HepG2 (cell line): ENCODE measurements at regions not wholly inside any gene's neighbourhood (a gene's known extent, or its start where the extent isn't known, plus 50 kb on each side); places are given as distances from the start of the nearest gene placed in this dataset.

ENCODE experiments used
- ATAC-seq: fragments of 200-7000 bp; cut with Tn5 transposase; 3 replicates; pipeline ENCODE4 v1.9.1; 2020; ENCODE audit warnings: mild to moderate bottlenecking, moderate library complexity
- BruUV-seq: library from RNA; stranded (reverse); fragments of 400-500 nt; replicated peaks from 2 replicates; lab custom pipeline; 2021; lab: Mats Ljungman, UMichigan
- CTCF ChIA-PET: fragments of 300-600 bp; formaldehyde crosslinking; extraction: SDS; loops from one replicate; lab custom pipeline; 2021; ENCODE audit warnings: low total read pairs, inconsistent platforms, low intra/inter-chr PET ratio; lab: Yijun Ruan, JAX
- POLR2A ChIA-PET: fragments of 350-600 bp; sonication (Branson Sonifier 250); formaldehyde crosslinking; loops from one replicate; lab custom pipeline; 2020; ENCODE audit warnings: antibody characterized with exemption, inconsistent platforms; lab: Yijun Ruan, JAX
- DNase-seq: peaks from one replicate; pipeline ENCODE4 v3.0.0-alpha.2; 2015; ENCODE audit warnings: low spot score
- FAIRE-seq: peaks from 3 replicates; lab custom pipeline; 2011; peaks lifted over from hg19 to GRCh38; lab: Jason Lieb, UNC
- H2AFZ ChIP-seq: one replicate; pipeline ENCODE4 v1.6.1; 2011; ENCODE audit warnings: low read length, inconsistent platforms
- H3K27ac ChIP-seq: fragments of 300-600 bp; 3 replicates; pipeline ENCODE4 v1.8.0; 2011; ENCODE audit warnings: mixed run types, mild to moderate bottlenecking, mixed read lengths, low read length, inconsistent platforms; ENCODE audit not compliant: insufficient read depth; ENCODE audit errors: extremely low read length
- H3K27me3 ChIP-seq, 2 experiments: fragments of 200-600 bp in 1 of 2; 2 replicates in 1 of 2; 3 replicates in 1 of 2; pipeline versions ENCODE4 v1.6.0 to v1.8.0; 2011; ENCODE audit warnings: low read length in 2 of 2, mild to moderate bottlenecking in 2 of 2, moderate library complexity in 2 of 2, inconsistent platforms in 1 of 2; ENCODE audit not compliant: insufficient read depth in 2 of 2, control insufficient read depth in 1 of 2
- H3K36me3 ChIP-seq, 2 experiments: fragments of 200-600 bp in 1 of 2; replicated peaks in 1 of 2; 2 replicates in 1 of 2; 3 replicates in 1 of 2; pipeline versions ENCODE4 v1.5.1 to v1.8.0; 2011; ENCODE audit warnings: low read length in 2 of 2, inconsistent platforms in 1 of 2; ENCODE audit not compliant: insufficient read depth in 2 of 2, control insufficient read depth in 1 of 2
- H3K4me1 ChIP-seq: 2 replicates; pipeline ENCODE4 v1.5.1; 2012; ENCODE audit warnings: low read length, inconsistent platforms; ENCODE audit not compliant: insufficient read depth
- H3K4me2 ChIP-seq: 2 replicates; pipeline ENCODE4 v1.6.0; 2011; ENCODE audit warnings: low read depth, low read length, inconsistent platforms
- H3K4me3 ChIP-seq, 3 experiments: fragments of 200-600 bp in 1 of 3; sonication (generic), shearing (Covaris generic) in 1 of 3; replicated peaks in 1 of 3; 2 replicates each; pipeline ENCODE4 v1.5.1; 2011 to 2016; ENCODE audit warnings: low read length in 3 of 3, inconsistent platforms in 2 of 3, low read depth in 2 of 3, mild to moderate bottlenecking in 2 of 3, control low read depth in 1 of 3, mixed read lengths in 1 of 3; ENCODE audit not compliant: insufficient read depth in 1 of 3
- H3K79me2 ChIP-seq: one replicate; pipeline ENCODE4 v1.6.1; 2011; ENCODE audit warnings: low read length, inconsistent platforms; ENCODE audit not compliant: insufficient read depth
- H3K9ac ChIP-seq: 2 replicates; pipeline ENCODE4 v1.6.0; 2011; ENCODE audit warnings: mild to moderate bottlenecking, low read depth, low read length, inconsistent platforms; ENCODE audit not compliant: insufficient read depth
- H3K9me3 ChIP-seq: 2 replicates; pipeline ENCODE4 v1.5.1; 2012; ENCODE audit warnings: mild to moderate bottlenecking, low read length
- H4K20me1 ChIP-seq: 2 replicates; pipeline ENCODE4 v1.6.0; 2011; ENCODE audit warnings: inconsistent platforms, mild to moderate bottlenecking, low read length, moderate library complexity; ENCODE audit not compliant: insufficient read depth
- ATF6 ChIP-seq: sonication (generic); formaldehyde crosslinking; conservative IDR thresholded peaks from 2 replicates; pipeline ENCODE4 v1.4.0; 2020; ENCODE audit warnings: missing genetic modification reagents
- EEA1 ChIP-seq: sonication (generic); formaldehyde crosslinking; IDR thresholded peaks from 2 replicates; pipeline ENCODE4 v1.5.1; 2020; ENCODE audit warnings: mild to moderate bottlenecking, missing genetic modification reagents, borderline replicate concordance
- MTA1 ChIP-seq: sonication (generic); formaldehyde crosslinking; IDR thresholded peaks from 2 replicates; pipeline ENCODE4 v1.4.0; 2020; ENCODE audit warnings: missing genetic modification reagents, mild to moderate bottlenecking, borderline replicate concordance
- SUZ12 ChIP-seq: fragments of 150-350 bp; IDR thresholded peaks from 2 replicates; pipeline ENCODE4 v1.6.1; 2014; ENCODE audit warnings: low read depth, low read length
- ZBTB20 ChIP-seq: sonication (generic); formaldehyde crosslinking; IDR thresholded peaks from 2 replicates; pipeline ENCODE4 v1.8.1; 2023; ENCODE audit warnings: missing genetic modification reagents, low read depth, mild to moderate bottlenecking, borderline replicate concordance
- ZBTB21 ChIP-seq: sonication (generic); formaldehyde crosslinking; IDR thresholded peaks from 2 replicates; pipeline ENCODE4 v1.4.0; 2020; ENCODE audit warnings: missing genetic modification reagents
- ZFAT ChIP-seq: sonication (generic); formaldehyde crosslinking; conservative IDR thresholded peaks from 2 replicates; pipeline ENCODE4 v1.8.1; 2023; ENCODE audit warnings: missing genetic modification reagents, inconsistent platforms
- ZNF30 ChIP-seq: sonication (generic); formaldehyde crosslinking; IDR thresholded peaks from 2 replicates; pipeline ENCODE4 v1.5.0; 2020; ENCODE audit warnings: mild to moderate bottlenecking, missing genetic modification reagents
- ZNF318 ChIP-seq: sonication (generic); formaldehyde crosslinking; IDR thresholded peaks from 2 replicates; pipeline ENCODE4 v1.4.0; 2020; ENCODE audit warnings: mild to moderate bottlenecking, missing genetic modification reagents
- ZNF343 ChIP-seq: sonication (generic); formaldehyde crosslinking; IDR thresholded peaks from 2 replicates; pipeline ENCODE4 v1.4.0; 2020; ENCODE audit warnings: mild to moderate bottlenecking, missing genetic modification reagents
- ZNF691 ChIP-seq: sonication (generic); formaldehyde crosslinking; IDR thresholded peaks from 2 replicates; pipeline ENCODE4 v1.4.0; 2020; ENCODE audit warnings: missing genetic modification reagents, low read depth, mild to moderate bottlenecking, borderline replicate concordance
- ZNF800 ChIP-seq: sonication (generic); formaldehyde crosslinking; IDR thresholded peaks from 2 replicates; pipeline ENCODE4 v1.4.0; 2020; ENCODE audit warnings: missing genetic modification reagents
- WGBS: methylation state at CpG from one replicate; pipeline ENCODE4 v1.1.6; 2017; ENCODE audit warnings: low lambda C conversion rate; 5-methylcytosine and 5-hydroxymethylcytosine counted together
- in situ Hi-C: cut with HindIII; loops from 2 replicates; pipeline ENCODE4 v1.10.0; 2017; ENCODE audit warnings: low pct_unique_long_range_greater_than_20kb; ENCODE audit not compliant: extremely low pct_ligation_motif_present
- intact Hi-C: fragments of 100-400 bp; cut with micrococcal nuclease; formaldehyde crosslinking; loops from one replicate; pipeline ENCODE4 v1.10.0; 2022; ENCODE audit not compliant: unreplicated experiment

DNA sequence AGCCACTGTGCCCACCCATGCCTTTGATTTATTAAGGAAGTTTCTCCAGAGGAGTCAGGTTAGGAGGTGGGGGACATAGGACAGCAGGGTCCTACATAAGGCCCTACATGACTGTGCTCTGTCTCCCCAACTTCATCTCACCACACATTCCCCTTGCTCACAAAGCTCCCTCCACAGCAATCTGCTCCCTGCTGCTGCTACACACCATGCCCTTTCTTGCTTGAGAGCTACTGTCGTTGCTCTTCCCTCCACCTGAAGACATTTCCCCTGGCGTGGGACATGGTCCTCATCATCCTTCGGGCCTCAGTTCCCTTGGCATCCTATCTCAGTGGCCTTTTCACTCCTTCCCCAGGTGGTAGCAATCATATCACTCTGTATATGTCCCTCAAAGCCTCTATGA, 75.9 kb upstream of the DAPK1 start:
- H3K9ac ChIP-seq = no peak overlapping the region
- BruUV-seq = no TSS peak
- H3K4me2 ChIP-seq = no peak overlapping the region
- no peaks in the 10 kb centered on the region for H3K79me2 ChIP-seq
- peaks cover 0 to 3% of the 10 kb centered on the region in 2 experiments; a peak in 1 of 5 replicates for H3K27me3 ChIP-seq
- no peak overlapping the region for H3K4me3 ChIP-seq
- no peak for ATAC-seq
- ChIA-PET CTCF (no interaction called here), POLR2A (no interaction called here)
- WGBS = 25% methylated on average over 3 of the region's 3 CpGs
- intact Hi-C loops (no loop called here), in situ Hi-C loops (no loop called here)
- H3K4me1 ChIP-seq = no peaks in the 10 kb centered on the region
- FAIRE-seq = no peak
- no peaks in the 10 kb centered on the region for H3K36me3 ChIP-seq
- no peak overlapping the region for H3K27ac ChIP-seq
- no peak overlapping the region for H2AFZ ChIP-seq
- DNase-seq = no peak
- no peaks in the 10 kb centered on the region for H3K9me3 ChIP-seq
- H4K20me1 ChIP-seq = no peaks in the 10 kb centered on the region
- TF ChIP-seq ZNF318 (no peak), ZNF30 (CRISPR knock-in tag) (no peak), EEA1 (CRISPR knock-in tag) (no peak), ZNF800 (CRISPR knock-in tag) (no peak), MTA1 (CRISPR knock-in tag) (no peak), ATF6 (CRISPR knock-in tag) (no peak), ZBTB21 (CRISPR knock-in tag) (no peak), SUZ12 (no peak), ZNF691 (CRISPR knock-in tag) (no peak), ZBTB20 (no peak), ZNF343 (CRISPR knock-in tag) (no peak), ZFAT (CRISPR knock-in tag) (no peak)
